MCF 10A (cell line): ENCODE measurements at regions not wholly inside any gene's neighbourhood (a gene's known extent, or its start where the extent isn't known, plus 50 kb on each side); places are given as distances from the start of the nearest gene placed in this dataset.

ENCODE experiments used
- BruUV-seq: library from RNA; stranded (reverse); fragments of 400-500 nt; replicated peaks from 2 replicates; lab custom pipeline; 2021; lab: Mats Ljungman, UMichigan
- CTCF ChIA-PET: fragments of 300-600 bp; sonication (Branson Sonifier 250); formaldehyde crosslinking; extraction: SDS; loops from one replicate; lab custom pipeline; 2021; ENCODE audit warnings: antibody characterized with exemption, inconsistent platforms; lab: Yijun Ruan, JAX
- POLR2A ChIA-PET: fragments of 300-600, 350-650 bp; sonication (Branson Sonifier 250); formaldehyde crosslinking; extraction: SDS; loops from one replicate; lab custom pipeline; 2020; ENCODE audit warnings: antibody characterized with exemption, inconsistent platforms; lab: Yijun Ruan, JAX
- DNase-seq: peaks from one replicate; pipeline ENCODE4 v3.0.0-alpha.2; 2018; ENCODE audit not compliant: unreplicated experiment
- H3K27ac Mint-ChIP-seq: one replicate; pipeline ENCODE4 v1.8.0; 2022; ENCODE audit warnings: mild to moderate bottlenecking, low read depth, mixed read lengths; ENCODE audit not compliant: unreplicated experiment
- H3K27me3 Mint-ChIP-seq: one replicate; pipeline ENCODE4 v1.8.0; 2022; ENCODE audit warnings: mixed read lengths; ENCODE audit not compliant: insufficient read depth, unreplicated experiment
- H3K36me3 Mint-ChIP-seq: one replicate; pipeline ENCODE4 v1.8.0; 2022; ENCODE audit warnings: mild to moderate bottlenecking, moderate library complexity, mixed read lengths; ENCODE audit not compliant: insufficient read depth, unreplicated experiment
- H3K4me1 Mint-ChIP-seq: one replicate; pipeline ENCODE4 v1.8.0; 2022; ENCODE audit warnings: mixed read lengths; ENCODE audit not compliant: insufficient read depth, unreplicated experiment
- H3K4me3 Mint-ChIP-seq: one replicate; pipeline ENCODE4 v1.8.0; 2022; ENCODE audit warnings: mild to moderate bottlenecking, moderate library complexity, mixed read lengths; ENCODE audit not compliant: unreplicated experiment
- H3K9me3 Mint-ChIP-seq: one replicate; pipeline ENCODE4 v1.8.0; 2022; ENCODE audit warnings: mixed read lengths; ENCODE audit not compliant: unreplicated experiment
- CTCF ChIP-seq: fragments of 200-600 bp; IDR thresholded peaks from one replicate; pipeline ENCODE4 v1.8.0; 2022; ENCODE audit warnings: antibody characterized with exemption, mild to moderate bottlenecking; ENCODE audit not compliant: unreplicated experiment
- intact Hi-C: fragments of 100-400 bp; cut with micrococcal nuclease; formaldehyde crosslinking; loops from 2 replicates; pipeline ENCODE4 v1.14.1; 2022

- no peak for DNase-seq
- Mint-ChIP-seq H3K4me3 (no peak overlapping the region), H3K4me1 (no peaks in the 10 kb centered on the region), H3K27ac (no peak overlapping the region), H3K27me3 (peaks cover 89% of the 10 kb centered on the region), H3K9me3 (no peaks in the 10 kb centered on the region), H3K36me3 (no peaks in the 10 kb centered on the region)
- no TSS peak for BruUV-seq
- ChIA-PET CTCF (interaction anchor here (0.6 kb wide), 1 partner anchor 52 kb away, joined by 4 read pairs; no protein-coding TSS in a partner anchor), POLR2A (no interaction called here)
- intact Hi-C loops: no loop called here
- no peak for TF ChIP-seq CTCF
Measured at GRCh38 chr21:32167513-32167912, 111.3 kb downstream of the MIS18A start.

DNA sequence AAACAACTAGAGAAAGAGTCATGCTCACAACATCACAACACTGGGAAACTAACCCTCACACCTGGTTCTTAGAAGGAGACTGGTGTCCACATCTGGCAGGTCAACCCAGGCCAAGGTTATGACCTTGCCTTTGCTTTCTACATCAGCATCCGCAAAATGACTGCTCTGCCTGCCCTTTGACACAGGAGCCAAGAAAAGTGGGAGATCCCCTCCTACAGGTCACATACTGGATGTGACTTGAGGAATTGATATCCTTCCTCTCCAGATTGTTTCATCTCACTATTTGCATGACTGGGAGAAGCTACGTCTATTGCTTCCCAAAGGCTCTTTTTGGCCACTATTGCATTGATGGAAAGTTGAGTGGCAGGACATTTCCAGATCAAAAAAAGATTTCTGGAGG is 115.5 kb downstream of the MIS18A start:
- no peak overlapping the region for H3K4me3 Mint-ChIP-seq
- POLR2A ChIA-PET: no interaction called here
- H3K27me3 Mint-ChIP-seq: peaks cover 86% of the 10 kb centered on the region
- no TSS peak for BruUV-seq
- CTCF ChIA-PET: interaction anchor here (1.2 kb wide), 1 partner anchor 298 kb away, joined by 4 read pairs; no protein-coding TSS in a partner anchor
- no peaks in the 10 kb centered on the region for H3K4me1 Mint-ChIP-seq
- DNase-seq: no peak
- H3K27ac Mint-ChIP-seq: no peak overlapping the region
- no peak for TF ChIP-seq CTCF
- H3K9me3 Mint-ChIP-seq: no peaks in the 10 kb centered on the region
- H3K36me3 Mint-ChIP-seq: no peaks in the 10 kb centered on the region
- intact Hi-C loops: no loop called here

- H3K36me3 Mint-ChIP-seq: no peaks in the 10 kb centered on the region
- ChIA-PET CTCF (no interaction called here), POLR2A (no interaction called here)
- TF ChIP-seq CTCF: no peak
- no peaks in the 10 kb centered on the region for H3K9me3 Mint-ChIP-seq
- no peak for DNase-seq
- no TSS peak for BruUV-seq
- H3K4me1 Mint-ChIP-seq: no peaks in the 10 kb centered on the region
- no peak overlapping the region for H3K27ac Mint-ChIP-seq
- intact Hi-C loops: no loop called here
- peaks cover 80% of the 10 kb centered on the region for H3K27me3 Mint-ChIP-seq
- H3K4me3 Mint-ChIP-seq: no peak overlapping the region
Measured at GRCh38 chr21:32162727-32163320, 116.0 kb downstream of the MIS18A start.

DNA sequence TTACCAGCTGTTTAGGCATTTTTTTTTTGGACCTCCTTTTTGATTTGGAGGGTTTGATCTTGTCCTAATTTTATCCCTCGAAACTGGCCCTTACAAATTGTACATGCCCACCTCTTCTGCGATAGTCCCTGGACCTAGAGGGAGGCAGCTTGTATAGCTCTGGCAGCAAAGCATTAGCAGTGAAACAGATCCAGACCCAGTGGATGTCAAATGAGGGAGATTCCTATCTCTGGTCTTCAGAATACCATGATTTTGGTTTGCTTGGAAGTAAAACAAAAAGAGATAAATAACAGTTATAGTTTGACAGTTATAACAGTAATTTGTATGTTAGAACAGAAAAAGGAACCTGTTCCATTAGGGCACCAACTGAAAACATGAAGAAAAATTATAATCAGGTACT is 123.6 kb downstream of the MIS18A start:
- no peaks in the 10 kb centered on the region for H3K9me3 Mint-ChIP-seq
- ChIA-PET POLR2A (interaction anchor here (0.7 kb wide), 1 partner anchor 293 kb away, joined by 3 read pairs; no protein-coding TSS in a partner anchor), CTCF (no interaction called here)
- no peaks in the 10 kb centered on the region for H3K4me1 Mint-ChIP-seq
- no peak for DNase-seq
- peaks cover 16% of the 10 kb centered on the region for H3K27me3 Mint-ChIP-seq
- H3K36me3 Mint-ChIP-seq: no peaks in the 10 kb centered on the region
- intact Hi-C loops: no loop called here
- H3K4me3 Mint-ChIP-seq: no peak overlapping the region
- H3K27ac Mint-ChIP-seq: no peak overlapping the region
- no peak for TF ChIP-seq CTCF
- BruUV-seq: no TSS peak
